GM13976 (cell line): ENCODE measurements at regions not wholly inside any gene's neighbourhood (a gene's known extent, or its start where the extent isn't known, plus 50 kb on each side); places are given as distances from the start of the nearest gene placed in this dataset.
A peak's percentile ranks its signal among the peaks of the same experiment; 100 is the strongest.

ENCODE experiments used
- DNase-seq: peaks from one replicate; pipeline ENCODE4 v3.0.0; 2012; ENCODE audit warnings: low spot score
- in situ Hi-C: fragments of 300-500 bp; cut with MboI; formaldehyde crosslinking; loops from one replicate; pipeline ENCODE4 v1.12.0; 2022; ENCODE audit warnings: low sequenced_read_pairs, mixed read lengths, inconsistent platforms; ENCODE audit not compliant: unreplicated experiment
- TF ChIP-seq, protein P1 (sequence below): IDR thresholded peaks from 2 replicates; pipeline ENCODE4 v1.5.1; 2012; ENCODE audit warnings: borderline replicate concordance, mild to moderate bottlenecking; ENCODE audit not compliant: insufficient read depth; ENCODE audit errors: extremely low read depth, missing control alignments, control extremely low read depth

DNA sequence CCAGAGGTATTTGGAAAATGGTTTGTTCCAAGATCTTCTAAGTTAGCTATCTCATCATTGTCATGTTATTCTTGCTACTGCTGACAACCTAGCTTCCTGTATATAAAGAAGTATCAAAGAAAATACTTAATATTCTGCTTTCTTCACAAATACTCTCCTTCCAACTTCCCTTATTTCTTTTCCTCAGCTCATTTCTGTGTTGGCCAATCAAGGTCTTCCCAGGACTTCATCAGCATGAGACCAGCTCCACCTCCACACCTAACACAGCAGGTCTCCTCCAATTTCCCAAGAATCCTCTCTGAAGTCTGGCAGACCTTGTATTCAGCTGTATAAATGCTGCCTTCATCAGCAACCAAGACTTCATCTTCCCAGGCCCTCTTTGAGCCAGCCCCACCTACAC lies 538.6 kb upstream of the JARID2 start:
- TF ChIP-seq, protein P1, sequence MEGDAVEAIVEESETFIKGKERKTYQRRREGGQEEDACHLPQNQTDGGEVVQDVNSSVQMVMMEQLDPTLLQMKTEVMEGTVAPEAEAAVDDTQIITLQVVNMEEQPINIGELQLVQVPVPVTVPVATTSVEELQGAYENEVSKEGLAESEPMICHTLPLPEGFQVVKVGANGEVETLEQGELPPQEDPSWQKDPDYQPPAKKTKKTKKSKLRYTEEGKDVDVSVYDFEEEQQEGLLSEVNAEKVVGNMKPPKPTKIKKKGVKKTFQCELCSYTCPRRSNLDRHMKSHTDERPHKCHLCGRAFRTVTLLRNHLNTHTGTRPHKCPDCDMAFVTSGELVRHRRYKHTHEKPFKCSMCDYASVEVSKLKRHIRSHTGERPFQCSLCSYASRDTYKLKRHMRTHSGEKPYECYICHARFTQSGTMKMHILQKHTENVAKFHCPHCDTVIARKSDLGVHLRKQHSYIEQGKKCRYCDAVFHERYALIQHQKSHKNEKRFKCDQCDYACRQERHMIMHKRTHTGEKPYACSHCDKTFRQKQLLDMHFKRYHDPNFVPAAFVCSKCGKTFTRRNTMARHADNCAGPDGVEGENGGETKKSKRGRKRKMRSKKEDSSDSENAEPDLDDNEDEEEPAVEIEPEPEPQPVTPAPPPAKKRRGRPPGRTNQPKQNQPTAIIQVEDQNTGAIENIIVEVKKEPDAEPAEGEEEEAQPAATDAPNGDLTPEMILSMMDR, result no peak
- in situ Hi-C loops, result no loop called here
- no peak for DNase-seq

DNA sequence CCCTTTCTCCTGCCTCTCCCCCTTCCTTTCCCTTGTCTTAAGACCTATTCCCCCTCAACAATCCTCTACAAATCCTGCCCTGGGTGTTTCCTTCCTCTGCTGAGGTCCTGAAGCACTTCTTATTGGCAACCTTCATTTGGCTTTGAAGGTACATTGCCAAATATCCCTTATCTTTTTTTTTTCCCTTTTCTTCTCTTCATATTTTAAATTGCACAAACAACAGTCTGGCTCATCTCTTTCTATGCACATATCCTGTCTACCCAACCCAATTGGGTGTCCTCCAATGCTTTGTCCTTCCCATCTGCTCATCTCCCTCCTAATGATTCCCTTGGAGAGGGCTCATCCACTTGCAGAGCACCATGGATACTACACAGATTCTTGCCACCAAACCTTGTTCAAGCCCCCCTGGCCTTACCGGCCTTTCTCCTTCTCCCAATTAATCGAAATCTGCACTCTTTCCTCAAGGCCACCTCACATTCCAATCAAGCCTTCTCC lies 537.9 kb upstream of the JARID2 start:
- in situ Hi-C loops, result no loop called here
- DNase-seq, result no peak
- TF ChIP-seq, protein P1, result no peak

DNA sequence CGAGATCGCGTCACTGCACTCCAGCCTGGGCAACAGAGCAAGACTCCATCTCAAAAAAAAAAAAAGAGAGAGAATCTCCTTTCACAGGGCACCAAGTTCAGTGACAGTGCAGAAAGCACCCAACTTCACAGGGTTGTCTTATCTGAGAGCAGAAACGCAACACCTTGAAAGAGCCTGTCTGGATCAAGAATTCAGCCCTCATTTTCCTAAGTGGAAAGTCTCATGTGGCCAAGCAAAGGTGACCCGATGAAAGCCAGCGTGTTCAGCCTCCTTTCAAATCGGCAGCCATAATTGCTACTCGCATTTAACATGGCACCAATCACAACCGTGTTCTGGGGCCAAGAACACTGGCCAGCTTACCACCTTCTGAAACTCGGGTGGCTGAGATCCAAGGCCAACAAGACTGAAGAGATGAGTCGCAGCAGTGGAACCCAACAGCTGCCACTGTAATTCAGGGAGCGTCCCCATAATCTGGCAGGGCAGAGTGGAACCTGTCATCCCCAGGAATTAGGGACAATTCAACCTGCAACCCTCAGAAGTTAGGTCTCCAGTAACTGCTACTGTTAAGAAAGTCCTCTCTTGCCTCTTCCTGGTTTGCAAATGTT lies 536.7 kb upstream of the JARID2 start:
- TF ChIP-seq, protein P1, result no peak
- in situ Hi-C loops, result no loop called here
- DNase-seq, result no peak

DNA sequence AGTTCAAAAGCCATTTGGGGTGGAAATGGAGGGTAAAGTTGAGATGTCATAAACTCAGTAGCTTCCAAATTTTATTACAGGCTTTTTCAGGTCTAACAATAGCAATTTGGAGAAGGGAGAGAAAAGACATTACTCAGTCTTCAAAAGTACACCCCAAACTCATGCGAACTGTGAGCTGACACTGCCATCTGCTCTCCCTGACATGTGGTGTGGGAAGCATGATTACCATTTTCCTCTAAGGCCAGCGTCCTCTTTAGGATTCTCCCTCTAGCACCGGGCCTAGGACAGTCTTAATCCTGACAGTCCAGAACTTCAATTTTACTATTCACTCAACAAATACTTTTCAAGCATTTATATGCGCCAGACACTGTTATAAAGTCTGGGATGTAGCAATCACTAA lies 536.0 kb upstream of the JARID2 start:
- DNase-seq, result no peak
- TF ChIP-seq, protein P1, result no peak
- in situ Hi-C loops, result no loop called here

DNA sequence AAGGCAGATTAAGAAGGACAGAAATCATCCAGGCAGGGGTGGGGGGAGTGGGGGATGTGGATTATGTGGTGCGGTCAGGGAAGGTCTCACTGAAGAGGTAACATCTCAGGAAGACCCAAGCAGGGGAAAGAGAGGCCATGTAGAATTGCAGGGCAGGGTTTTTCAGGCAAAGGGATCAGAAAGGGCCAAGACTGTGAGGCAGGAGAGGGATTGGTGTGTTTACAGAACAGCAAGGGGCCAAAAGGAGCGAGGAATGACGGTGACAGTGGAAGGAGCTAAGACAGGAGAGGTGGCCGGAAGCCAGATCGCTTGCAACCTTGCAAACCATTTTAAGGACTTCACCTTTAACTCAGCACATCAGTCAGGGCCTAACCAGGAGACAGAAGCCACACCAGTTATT lies 535.4 kb upstream of the JARID2 start:
- in situ Hi-C loops, result no loop called here
- DNase-seq, result no peak
- TF ChIP-seq, protein P1, result no peak

DNA sequence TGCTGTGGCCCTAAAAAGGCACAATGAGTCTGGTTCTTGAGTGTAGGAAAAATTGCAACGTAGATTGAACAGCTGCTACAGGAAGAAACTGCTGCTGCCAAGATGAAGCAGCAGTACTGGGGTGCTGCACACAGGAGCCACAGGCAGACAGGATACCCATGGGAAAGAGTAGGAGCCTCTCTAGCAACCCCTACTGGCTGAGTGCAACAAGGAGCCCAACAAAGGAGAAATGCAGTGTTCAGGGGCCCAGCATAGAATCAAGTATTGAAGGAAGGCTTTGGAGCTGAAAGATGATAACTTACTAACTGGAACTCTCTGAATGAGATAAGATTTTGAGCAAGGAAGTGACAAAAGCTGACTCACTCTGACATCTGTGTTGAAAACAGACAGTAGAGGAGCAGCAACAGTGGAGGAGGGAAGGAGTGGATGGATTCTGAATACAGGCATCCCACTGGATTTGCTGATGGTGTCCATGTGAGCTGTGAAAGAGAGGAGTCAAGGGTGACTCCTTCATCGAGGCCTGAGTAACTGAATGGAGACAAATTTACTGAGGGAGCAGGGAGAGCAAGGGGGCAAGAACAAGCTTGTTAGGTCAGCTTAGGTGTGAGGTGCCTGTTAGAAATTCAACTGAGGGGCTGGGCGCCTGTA lies 534.7 kb upstream of the JARID2 start:
- in situ Hi-C loops, result no loop called here
- peak; percentile 54 for DNase-seq
- TF ChIP-seq, protein P1, result peak; percentile 38
